Mucosa of descending colon (tissue), 3 donors: ENCODE measurements at regions not wholly inside any gene's neighbourhood (a gene's known extent, or its start where the extent isn't known, plus 50 kb on each side); places are given as distances from the start of the nearest gene placed in this dataset.

Source experiments
- ATAC-seq: fragments of 200-7000 bp; cut with Tn5 transposase; one replicate; pipeline ENCODE4 v1.9.1; 2020; ENCODE audit warnings: mild to moderate bottlenecking, moderate library complexity
- DNase-seq, 3 donors: peaks; one replicate each; pipeline ENCODE4 v3.0.0-alpha.2; 2020
- H3K36me3 ChIP-seq: fragments of 200-600 bp; one replicate; pipeline ENCODE4 v1.8.0; 2021; ENCODE audit warnings: low read depth, mild to moderate bottlenecking
- H3K4me1 ChIP-seq: fragments of 200-600 bp; one replicate; pipeline ENCODE4 v1.8.0; 2021; ENCODE audit warnings: low read depth, mild to moderate bottlenecking
- H3K4me3 ChIP-seq: fragments of 200-600 bp; one replicate; pipeline ENCODE4 v1.8.0; 2021; ENCODE audit warnings: mild to moderate bottlenecking
- H3K9me3 ChIP-seq: fragments of 200-600 bp; one replicate; pipeline ENCODE4 v1.8.0; 2021; ENCODE audit warnings: mild to moderate bottlenecking
- CTCF ChIP-seq: fragments of 200-600 bp; IDR thresholded peaks from one replicate; pipeline ENCODE4 v1.8.0; 2022; ENCODE audit warnings: antibody characterized with exemption, mild to moderate bottlenecking
- intact Hi-C, 2 donors: fragments of 100-400 bp; cut with DNase I in 1 of 2; cut with micrococcal nuclease in 1 of 2; formaldehyde crosslinking; loops; one replicate each; pipeline versions ENCODE4 v1.11.0 to v1.11.1; 2022; cut with DNase I, micrococcal nuclease
- donor health status: DM: no; HTN: no; CAD: no; lungs with moderate emphysema.
- donor health status: DM: no; HTN: no; CAD: no.
- donor health status: DM: no; HTN: yes; CAD: no.

- Histone ChIP-seq H3K4me3 (no peak overlapping the region), H3K4me1 (no peaks in the 10 kb centered on the region), H3K9me3 (no peaks in the 10 kb centered on the region), H3K36me3 (no peaks in the 10 kb centered on the region)
- no peak for ATAC-seq
- intact Hi-C loops = no loop called here
- TF ChIP-seq CTCF = no peak
- DNase-seq = no peak
These were observed 82.6 kb upstream of the ELMO1 start for GRCh38 chr7:37531225-37531624.

- no peak for ATAC-seq
- Histone ChIP-seq H3K4me1 (no peaks in the 10 kb centered on the region), H3K36me3 (no peaks in the 10 kb centered on the region), H3K9me3 (no peaks in the 10 kb centered on the region), H3K4me3 (no peak overlapping the region)
- DNase-seq = no peak
- no peak for TF ChIP-seq CTCF
- intact Hi-C loops = no loop called here
These were observed 84.0 kb upstream of the ELMO1 start for GRCh38 chr7:37532636-37533035.

GRCh38 chr7:37534893-37535610 is 86.4 kb upstream of the ELMO1 start:
- no peaks in the 10 kb centered on the region for H3K9me3 ChIP-seq
- no peak for TF ChIP-seq CTCF
- H3K36me3 ChIP-seq = no peaks in the 10 kb centered on the region
- intact Hi-C loops = no loop called here
- ATAC-seq = no peak
- DNase-seq = no peak
- no peaks in the 10 kb centered on the region for H3K4me1 ChIP-seq
- no peak overlapping the region for H3K4me3 ChIP-seq

GRCh38 chr7:37535841-37536240 is 87.2 kb upstream of the ELMO1 start:
- TF ChIP-seq CTCF = no peak
- Histone ChIP-seq H3K4me1 (no peaks in the 10 kb centered on the region), H3K36me3 (no peaks in the 10 kb centered on the region), H3K4me3 (no peak overlapping the region), H3K9me3 (no peaks in the 10 kb centered on the region)
- no peak for DNase-seq
- ATAC-seq = no peak
- intact Hi-C loops = no loop called here

GRCh38 chr7:37536706-37537105 is 88.0 kb upstream of the ELMO1 start:
- intact Hi-C loops = no loop called here
- DNase-seq = no peak
- no peaks in the 10 kb centered on the region for H3K4me1 ChIP-seq
- no peaks in the 10 kb centered on the region for H3K36me3 ChIP-seq
- TF ChIP-seq CTCF = no peak
- H3K4me3 ChIP-seq = no peak overlapping the region
- ATAC-seq = no peak
- H3K9me3 ChIP-seq = no peaks in the 10 kb centered on the region

- intact Hi-C loops = no loop called here
- no peaks in the 10 kb centered on the region for H3K9me3 ChIP-seq
- no peak for ATAC-seq
- TF ChIP-seq CTCF = no peak
- no peaks in the 10 kb centered on the region for H3K36me3 ChIP-seq
- no peaks in the 10 kb centered on the region for H3K4me1 ChIP-seq
- H3K4me3 ChIP-seq = no peak overlapping the region
- no peak for DNase-seq
These were observed 88.8 kb upstream of the ELMO1 start for GRCh38 chr7:37537439-37537838.
